K562 (cell line): ENCODE measurements at regions not wholly inside any gene's neighbourhood (a gene's known extent, or its start where the extent isn't known, plus 50 kb on each side); places are given as distances from the start of the nearest gene placed in this dataset.

Experiments used
- HNRNPLL ChIP-seq: fragments of 200-400 bp; formaldehyde crosslinking; IDR thresholded peaks from 2 replicates; pipeline ENCODE4 v1.6.1; 2017; ENCODE audit warnings: low read length, low read depth, mild to moderate bottlenecking; ENCODE audit not compliant: poor library complexity, severe bottlenecking
- KLF16 ChIP-seq: IDR thresholded peaks from 2 replicates; pipeline ENCODE4 v1.6.1; 2016; ENCODE audit warnings: antibody characterized with exemption
- NR2C2 ChIP-seq, 2 experiments: fragments of 200-800 bp in 1 of 2; sonication (Bioruptor generic) in 1 of 2; sonication (generic) in 1 of 2; formaldehyde crosslinking in 1 of 2; IDR thresholded peaks; 2 replicates each; pipeline versions ENCODE4 v1.6.1 to v1.8.0; 2016 to 2022; ENCODE audit warnings: mild to moderate bottlenecking in 1 of 2, missing compliant biosample characterization in 1 of 2, missing genetic modification characterization in 1 of 2, missing genetic modification reagents in 1 of 2
- SIN3A ChIP-seq, 2 experiments: fragments of 150-350 bp in 1 of 2; IDR thresholded peaks; 2 replicates each; pipeline ENCODE4 v1.6.1; 2011 to 2016; ENCODE audit warnings: borderline replicate concordance in 2 of 2, low read depth in 2 of 2, low read length in 2 of 2, mild to moderate bottlenecking in 2 of 2, moderate library complexity in 2 of 2; ENCODE audit not compliant: control insufficient read depth in 1 of 2
- TBP ChIP-seq: optimal IDR thresholded peaks from 2 replicates; pipeline ENCODE3; 2011; ENCODE audit warnings: low read depth, low read length, improper control_type of control experiment
- ZNF146 ChIP-seq: IDR thresholded peaks from one replicate; pipeline ENCODE4 v1.6.1; 2018; ENCODE audit warnings: missing compliant biosample characterization; ENCODE audit not compliant: unreplicated experiment
- TF ChIP-seq, protein P1 (sequence below), 3 experiments: IDR thresholded peaks in 2 of 3; conservative IDR thresholded peaks in 1 of 3; 2 replicates each; pipeline ENCODE4 v1.5.1; 2011 to 2012; ENCODE audit warnings: low read length in 3 of 3, mild to moderate bottlenecking in 3 of 3, control low read depth in 2 of 3, improper control_type of control experiment in 1 of 3, inconsistent platforms in 1 of 3, low read depth in 1 of 3, mixed read lengths in 1 of 3, moderate library complexity in 1 of 3; ENCODE audit not compliant: insufficient read depth in 2 of 3
- TF ChIP-seq, protein P2 (sequence below), 2 experiments: fragments of 450-650 bp in 1 of 2; sonication (generic) in 1 of 2; formaldehyde crosslinking; conservative IDR thresholded peaks; 2 replicates each; pipeline versions ENCODE4 v1.4.0 to v1.8.1; 2020 to 2022; ENCODE audit warnings: mild to moderate bottlenecking in 1 of 2, missing genetic modification reagents in 1 of 2
- TF ChIP-seq, protein P3 (sequence below): sonication (generic); formaldehyde crosslinking; IDR thresholded peaks from 2 replicates; pipeline ENCODE4 v1.8.0; 2022; ENCODE audit warnings: missing genetic modification reagents, mild to moderate bottlenecking, moderate library complexity, borderline replicate concordance

DNA sequence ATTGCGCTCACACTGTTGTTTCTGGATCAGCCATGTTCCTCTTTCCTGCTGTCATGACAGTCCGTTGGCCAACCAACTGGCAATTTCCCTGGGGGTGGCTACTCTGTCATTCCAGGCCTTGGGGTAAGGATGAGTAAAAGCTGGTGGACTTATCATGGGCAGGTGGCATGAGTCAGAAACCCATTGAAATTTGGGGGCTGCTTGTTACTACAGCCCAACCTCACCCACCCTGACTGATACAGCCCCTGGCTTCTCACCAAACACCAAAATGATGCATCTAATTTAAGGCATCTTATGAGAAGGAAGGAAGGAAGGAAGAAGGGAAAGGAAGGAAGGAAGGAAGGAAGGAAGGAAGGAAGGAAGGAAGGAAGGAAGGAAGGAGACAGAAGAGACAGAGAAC, 53.9 kb upstream of the CRHR1 start:
- TF ChIP-seq HNRNPLL (no peak), NR2C2 (CRISPR knock-in tag; IDR thresholded peaks at IDR 0.05) (no peak), NR2C2 (tag; IDR thresholded peaks at IDR 0.05) (no peak), TBP (no peak), SIN3A (IDR thresholded peaks at IDR 0.05; ENCODE audit: borderline replicate concordance in 2 of 2, control insufficient read depth in 1 of 2, low read depth in 2 of 2, low read length in 2 of 2) (no peak), ZNF146 (CRISPR knock-in tag) (no peak), KLF16 (no peak)
- TF ChIP-seq, protein P1, sequence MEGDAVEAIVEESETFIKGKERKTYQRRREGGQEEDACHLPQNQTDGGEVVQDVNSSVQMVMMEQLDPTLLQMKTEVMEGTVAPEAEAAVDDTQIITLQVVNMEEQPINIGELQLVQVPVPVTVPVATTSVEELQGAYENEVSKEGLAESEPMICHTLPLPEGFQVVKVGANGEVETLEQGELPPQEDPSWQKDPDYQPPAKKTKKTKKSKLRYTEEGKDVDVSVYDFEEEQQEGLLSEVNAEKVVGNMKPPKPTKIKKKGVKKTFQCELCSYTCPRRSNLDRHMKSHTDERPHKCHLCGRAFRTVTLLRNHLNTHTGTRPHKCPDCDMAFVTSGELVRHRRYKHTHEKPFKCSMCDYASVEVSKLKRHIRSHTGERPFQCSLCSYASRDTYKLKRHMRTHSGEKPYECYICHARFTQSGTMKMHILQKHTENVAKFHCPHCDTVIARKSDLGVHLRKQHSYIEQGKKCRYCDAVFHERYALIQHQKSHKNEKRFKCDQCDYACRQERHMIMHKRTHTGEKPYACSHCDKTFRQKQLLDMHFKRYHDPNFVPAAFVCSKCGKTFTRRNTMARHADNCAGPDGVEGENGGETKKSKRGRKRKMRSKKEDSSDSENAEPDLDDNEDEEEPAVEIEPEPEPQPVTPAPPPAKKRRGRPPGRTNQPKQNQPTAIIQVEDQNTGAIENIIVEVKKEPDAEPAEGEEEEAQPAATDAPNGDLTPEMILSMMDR (IDR thresholded peaks at IDR 0.05 in 2 of 3, conservative IDR thresholded peaks at IDR 0.05 in 1 of 3; ENCODE audit: insufficient read depth in 2 of 3, low read depth in 1 of 3, low read length in 3 of 3), result no peak
- TF ChIP-seq, protein P2, sequence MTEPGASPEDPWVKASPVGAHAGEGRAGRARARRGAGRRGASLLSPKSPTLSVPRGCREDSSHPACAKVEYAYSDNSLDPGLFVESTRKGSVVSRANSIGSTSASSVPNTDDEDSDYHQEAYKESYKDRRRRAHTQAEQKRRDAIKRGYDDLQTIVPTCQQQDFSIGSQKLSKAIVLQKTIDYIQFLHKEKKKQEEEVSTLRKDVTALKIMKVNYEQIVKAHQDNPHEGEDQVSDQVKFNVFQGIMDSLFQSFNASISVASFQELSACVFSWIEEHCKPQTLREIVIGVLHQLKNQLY (CRISPR knock-in tag; conservative IDR thresholded peaks at IDR 0.05), result no peak
- TF ChIP-seq, protein P3, sequence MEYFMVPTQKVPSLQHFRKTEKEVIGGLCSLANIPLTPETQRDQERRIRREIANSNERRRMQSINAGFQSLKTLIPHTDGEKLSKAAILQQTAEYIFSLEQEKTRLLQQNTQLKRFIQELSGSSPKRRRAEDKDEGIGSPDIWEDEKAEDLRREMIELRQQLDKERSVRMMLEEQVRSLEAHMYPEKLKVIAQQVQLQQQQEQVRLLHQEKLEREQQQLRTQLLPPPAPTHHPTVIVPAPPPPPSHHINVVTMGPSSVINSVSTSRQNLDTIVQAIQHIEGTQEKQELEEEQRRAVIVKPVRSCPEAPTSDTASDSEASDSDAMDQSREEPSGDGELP (CRISPR knock-in tag), result no peak
